ENCODE measurements at regions not wholly inside any gene's neighbourhood (a gene's known extent, or its start where the extent isn't known, plus 50 kb on each side); places are given as distances from the start of the nearest gene placed in this dataset.

- TF ChIP-seq EZH2 (IDR thresholded peaks at IDR 0.05; ENCODE audit: insufficient read depth, low read length) (no peak), CTCF (IDR thresholded peaks at IDR 0.05; ENCODE audit: insufficient read depth, low read depth, low read length) (no peak)
Observed at GRCh38 chr13:40211586-40211968, 454.9 kb downstream of the FOXO1 start.

Data from astrocyte (in vitro differentiated cells and primary cell).